IMR-90 (cell line): ENCODE measurements at regions not wholly inside any gene's neighbourhood (a gene's known extent, or its start where the extent isn't known, plus 50 kb on each side); places are given as distances from the start of the nearest gene placed in this dataset.
"Not testable (repeated sequence)": the region's sequence is repeated elsewhere in the genome, so short reads cannot be mapped to it uniquely, and the experiment has no call there.

Experiments
- ATAC-seq: fragments of 200-7000 bp; cut with Tn5 transposase; 2 replicates; pipeline ENCODE4 v1.9.1; 2020; ENCODE audit warnings: low read depth, mild to moderate bottlenecking, moderate library complexity
- BruUV-seq: library from RNA; stranded (reverse); fragments of 400-500 nt; replicated peaks from 2 replicates; lab custom pipeline; 2021; lab: Mats Ljungman, UMichigan
- CTCF ChIA-PET: fragments of 300-600 bp; formaldehyde crosslinking; extraction: SDS; loops from one replicate; lab custom pipeline; 2021; ENCODE audit warnings: antibody characterized with exemption; lab: Yijun Ruan, JAX
- POLR2A ChIA-PET: fragments of 300-600 bp; sonication (Branson Sonifier 250); formaldehyde crosslinking; loops from one replicate; lab custom pipeline; 2022; ENCODE audit warnings: antibody characterized with exemption; ENCODE audit not compliant: unreplicated experiment; lab: Charles Lee
- DNase-seq: peaks from one replicate; pipeline ENCODE4 v3.0.0; 2013
- H2AFZ ChIP-seq: replicated peaks from 2 replicates; pipeline ENCODE3; 2013; ENCODE audit warnings: low read length, mild to moderate bottlenecking; ENCODE audit not compliant: poor library complexity
- H2AK5ac ChIP-seq: 2 replicates; pipeline ENCODE4 v1.6.1; 2013; ENCODE audit warnings: low read depth, low read length, inconsistent platforms
- H2AK9ac ChIP-seq: replicated peaks from 2 replicates; pipeline ENCODE3; 2013; ENCODE audit warnings: mild to moderate bottlenecking, low read depth, low read length, moderate library complexity; ENCODE audit not compliant: poor library complexity
- H2BK120ac ChIP-seq: 2 replicates; pipeline ENCODE4 v1.6.1; 2013; ENCODE audit warnings: low read depth, low read length, inconsistent platforms
- H2BK15ac ChIP-seq: 3 replicates; pipeline ENCODE4 v1.6.1; 2013; ENCODE audit warnings: low read depth, low read length, inconsistent platforms
- H2BK20ac ChIP-seq: 2 replicates; pipeline ENCODE4 v1.6.1; 2013; ENCODE audit warnings: low read depth, mild to moderate bottlenecking, inconsistent platforms, low read length, moderate library complexity
- H2BK5ac ChIP-seq: 2 replicates; pipeline ENCODE4 v1.6.1; 2013; ENCODE audit warnings: mild to moderate bottlenecking, low read depth, low read length, inconsistent platforms; ENCODE audit not compliant: poor library complexity, severe bottlenecking
- H3K14ac ChIP-seq: replicated peaks from 2 replicates; pipeline ENCODE4 v1.6.1; 2013; ENCODE audit warnings: low read depth, low read length, inconsistent platforms
- H3K18ac ChIP-seq: 2 replicates; pipeline ENCODE4 v1.6.1; 2013; ENCODE audit warnings: low read depth, low read length, control low read depth
- H3K23ac ChIP-seq: 2 replicates; pipeline ENCODE4 v1.6.1; 2013; ENCODE audit warnings: low read depth, low read length, inconsistent platforms
- H3K27ac ChIP-seq: 2 replicates; pipeline ENCODE4 v1.5.1; 2013; ENCODE audit warnings: mild to moderate bottlenecking, control low read depth, low read length; ENCODE audit not compliant: insufficient read depth
- H3K27me3 ChIP-seq: 2 replicates; pipeline ENCODE4 v1.6.1; 2013; ENCODE audit warnings: low read length; ENCODE audit not compliant: control insufficient read depth, insufficient read depth
- H3K36me3 ChIP-seq: 2 replicates; pipeline ENCODE4 v1.6.1; 2013; ENCODE audit warnings: low read length, mixed read lengths; ENCODE audit not compliant: control insufficient read depth, insufficient read depth
- H3K4ac ChIP-seq: 2 replicates; pipeline ENCODE4 v1.6.1; 2013; ENCODE audit warnings: low read depth, low read length, inconsistent platforms
- H3K4me1 ChIP-seq: 2 replicates; pipeline ENCODE4 v1.6.1; 2013; ENCODE audit warnings: low read length, mixed read lengths; ENCODE audit not compliant: control insufficient read depth, insufficient read depth
- H3K4me2 ChIP-seq: 2 replicates; pipeline ENCODE4 v1.6.1; 2013; ENCODE audit warnings: low read depth, mild to moderate bottlenecking, control low read depth, low read length, moderate library complexity
- H3K4me3 ChIP-seq: 2 replicates; pipeline ENCODE4 v1.5.1; 2013; ENCODE audit warnings: low read depth, mild to moderate bottlenecking, control low read depth, low read length, moderate library complexity; ENCODE audit not compliant: insufficient read depth
- H3K56ac ChIP-seq: 2 replicates; pipeline ENCODE4 v1.6.1; 2013; ENCODE audit warnings: low read length, inconsistent platforms; ENCODE audit not compliant: insufficient read depth; ENCODE audit errors: extremely low read depth
- H3K79me1 ChIP-seq, 2 experiments: 2 replicates each; pipeline ENCODE4 v1.6.1; 2013; ENCODE audit warnings: low read length in 2 of 2, inconsistent platforms in 1 of 2, low read depth in 1 of 2
- H3K9ac ChIP-seq: 2 replicates; pipeline ENCODE4 v1.6.1; 2013; ENCODE audit warnings: low read depth, low read length, control low read depth
- H3K9me1 ChIP-seq: 2 replicates; pipeline ENCODE4 v1.6.1; 2013; ENCODE audit warnings: low read length, inconsistent platforms; ENCODE audit not compliant: insufficient read depth
- H3K9me3 ChIP-seq: 2 replicates; pipeline ENCODE4 v1.6.1; 2013; ENCODE audit warnings: low read length; ENCODE audit not compliant: control insufficient read depth, insufficient read depth
- H4K20me1 ChIP-seq: 2 replicates; pipeline ENCODE4 v1.6.1; 2013; ENCODE audit warnings: low read length, inconsistent platforms; ENCODE audit not compliant: insufficient read depth
- H4K5ac ChIP-seq: 2 replicates; pipeline ENCODE4 v1.6.1; 2013; ENCODE audit warnings: mild to moderate bottlenecking, low read depth, low read length, control low read depth
- H4K8ac ChIP-seq, 2 experiments: 2 replicates each; pipeline ENCODE4 v1.6.1; 2013; ENCODE audit warnings: low read depth in 2 of 2, low read length in 2 of 2, control low read depth in 1 of 2, inconsistent platforms in 1 of 2
- H4K91ac ChIP-seq: 2 replicates; pipeline ENCODE4 v1.6.1; 2013; ENCODE audit warnings: low read depth, low read length, inconsistent platforms; ENCODE audit not compliant: insufficient read depth
- WGBS, 2 experiments: methylation state at CpG; one replicate each; pipeline versions ENCODE4 v1.1.5 to v1.1.7; 2013; ENCODE audit warnings: missing lambda C conversion rate in 2 of 2; ENCODE audit not compliant: insufficient read length in 1 of 2; ENCODE audit errors: extremely low coverage in 2 of 2; 5-methylcytosine and 5-hydroxymethylcytosine counted together
- dilution Hi-C: fragments of 300-500 bp; cut with HindIII; formaldehyde crosslinking; loops from one replicate; pipeline ENCODE4 v1.14.3; 2018; ENCODE audit warnings: low sequenced_read_pairs; ENCODE audit not compliant: unreplicated experiment
- in situ Hi-C: fragments of 300-500 bp; cut with MboI; formaldehyde crosslinking; loops from 3 replicates; pipeline ENCODE4 v1.14.3; 2019; ENCODE audit warnings: low sequenced_read_pairs, inconsistent platforms, mixed read lengths
- intact Hi-C: fragments of 100-400 bp; cut with micrococcal nuclease; formaldehyde crosslinking; loops from 2 replicates; pipeline ENCODE4 v1.10.0; 2022

- H4K8ac ChIP-seq, H2AFZ ChIP-seq, H3K4me1 ChIP-seq, POLR2A ChIA-PET, H3K4ac ChIP-seq, H3K4me3 ChIP-seq, in situ Hi-C loops, H3K14ac ChIP-seq, H2BK20ac ChIP-seq, ATAC-seq, H2AK9ac ChIP-seq, DNase-seq, CTCF ChIA-PET, dilution Hi-C loops, H3K36me3 ChIP-seq, H4K91ac ChIP-seq, intact Hi-C loops, H4K20me1 ChIP-seq, H2BK15ac ChIP-seq, H3K9ac ChIP-seq, H3K9me1 ChIP-seq, H2BK5ac ChIP-seq, H3K79me1 ChIP-seq, H3K9me3 ChIP-seq, H4K5ac ChIP-seq, H3K56ac ChIP-seq, H3K23ac ChIP-seq, H3K18ac ChIP-seq, H2AK5ac ChIP-seq, H3K27ac ChIP-seq, H3K4me2 ChIP-seq, H2BK120ac ChIP-seq, H3K27me3 ChIP-seq, BruUV-seq: not testable (repeated sequence)
- no CpG with 5 or more reads among the region's 50 CpGs for WGBS, 2 experiments
These were observed 52.9 kb upstream of the HELT start for GRCh38 chr4:184965230-184966050.

- H2BK20ac ChIP-seq, H2BK5ac ChIP-seq, intact Hi-C loops, H4K91ac ChIP-seq, H3K4me3 ChIP-seq, POLR2A ChIA-PET, H3K4ac ChIP-seq, H3K9ac ChIP-seq, H2AK9ac ChIP-seq, BruUV-seq, H3K14ac ChIP-seq, H3K27me3 ChIP-seq, ATAC-seq, dilution Hi-C loops, H3K27ac ChIP-seq, H3K56ac ChIP-seq, H2BK120ac ChIP-seq, CTCF ChIA-PET, DNase-seq, H3K9me3 ChIP-seq, H3K36me3 ChIP-seq, H4K20me1 ChIP-seq, H3K79me1 ChIP-seq, H3K9me1 ChIP-seq, H3K23ac ChIP-seq, H4K5ac ChIP-seq, H2BK15ac ChIP-seq, in situ Hi-C loops, H2AK5ac ChIP-seq, H3K4me2 ChIP-seq, H4K8ac ChIP-seq, H3K4me1 ChIP-seq, H2AFZ ChIP-seq, H3K18ac ChIP-seq: not testable (repeated sequence)
- 47% methylated on average over 3 of the region's 42 CpGs; no CpG with 5 or more reads in 1 of the 2 experiments for WGBS, 2 experiments
These were observed 52.1 kb upstream of the HELT start for GRCh38 chr4:184966051-184966691.
